Hepatocyte (in vitro differentiated cells): ENCODE measurements at regions not wholly inside any gene's neighbourhood (a gene's known extent, or its start where the extent isn't known, plus 50 kb on each side); places are given as distances from the start of the nearest gene placed in this dataset.

Experiments used
- DNase-seq: peaks from one replicate; pipeline ENCODE4 v3.0.0-alpha.2; 2016; ENCODE audit warnings: low spot score
- H2AFZ ChIP-seq: fragments of 200-600 bp; sonication (generic); 2 replicates; pipeline ENCODE4 v1.6.0; 2016; ENCODE audit warnings: antibody characterized with exemption, mild to moderate bottlenecking
- H3K27ac ChIP-seq: fragments of 200-600 bp; sonication (generic); 2 replicates; pipeline ENCODE4 v1.5.1; 2016; ENCODE audit warnings: mild to moderate bottlenecking
- H3K27me3 ChIP-seq: fragments of 200-600 bp; sonication (generic); 2 replicates; pipeline ENCODE4 v1.6.1; 2016
- H3K36me3 ChIP-seq: fragments of 200-600 bp; sonication (generic); replicated peaks from 2 replicates; pipeline ENCODE4 v1.5.1; 2016; ENCODE audit warnings: low read depth; ENCODE audit not compliant: insufficient read depth
- H3K4me1 ChIP-seq: fragments of 200-600 bp; sonication (generic); 2 replicates; pipeline ENCODE4 v1.5.1; 2016; ENCODE audit warnings: mild to moderate bottlenecking, moderate library complexity; ENCODE audit not compliant: insufficient read depth
- H3K4me2 ChIP-seq: fragments of 200-600 bp; sonication (generic); 2 replicates; pipeline ENCODE4 v1.6.0; 2016
- H3K4me3 ChIP-seq: fragments of 200-600 bp; sonication (generic); 2 replicates; pipeline ENCODE4 v1.5.1; 2016; ENCODE audit warnings: mild to moderate bottlenecking
- H3K79me2 ChIP-seq: fragments of 200-600 bp; sonication (generic); 2 replicates; pipeline ENCODE4 v1.6.0; 2017; ENCODE audit warnings: mild to moderate bottlenecking
- H3K9me2 ChIP-seq: fragments of 200-600 bp; sonication (generic); replicated peaks from 2 replicates; pipeline ENCODE4 v1.6.0; 2017; ENCODE audit warnings: mild to moderate bottlenecking; ENCODE audit not compliant: insufficient read depth
- H3K9me3 ChIP-seq: fragments of 200-600 bp; sonication (generic); 2 replicates; pipeline ENCODE4 v1.5.1; 2016; ENCODE audit warnings: low read depth, mild to moderate bottlenecking
- H4K20me1 ChIP-seq: fragments of 200-600 bp; sonication (generic); 2 replicates; pipeline ENCODE4 v1.6.0; 2016; ENCODE audit warnings: mild to moderate bottlenecking; ENCODE audit not compliant: insufficient read depth, poor library complexity, severe bottlenecking
- EZH2 ChIP-seq: fragments of 200-600 bp; sonication (generic); IDR thresholded peaks from 2 replicates; pipeline ENCODE4 v1.6.1; 2016; ENCODE audit warnings: antibody characterized with exemption, mild to moderate bottlenecking, borderline replicate concordance
- EZH2phosphoT487 ChIP-seq: fragments of 200-600 bp; sonication (generic); IDR thresholded peaks from one replicate; pipeline ENCODE4 v1.6.1; 2018; ENCODE audit warnings: antibody characterized with exemption, mild to moderate bottlenecking, low read depth, moderate library complexity; ENCODE audit not compliant: unreplicated experiment, severe bottlenecking
- WGBS: methylation state at CpG from one replicate; pipeline ENCODE4 v1.1.6; 2016; ENCODE audit warnings: low lambda C conversion rate; ENCODE audit errors: missing lambda C conversion rate; 5-methylcytosine and 5-hydroxymethylcytosine counted together
- TF ChIP-seq, protein P1 (sequence below): fragments of 200-600 bp; sonication (generic); IDR thresholded peaks from 2 replicates; pipeline ENCODE4 v1.5.1; 2016; ENCODE audit warnings: antibody characterized with exemption, mild to moderate bottlenecking; ENCODE audit not compliant: poor library complexity

DNA sequence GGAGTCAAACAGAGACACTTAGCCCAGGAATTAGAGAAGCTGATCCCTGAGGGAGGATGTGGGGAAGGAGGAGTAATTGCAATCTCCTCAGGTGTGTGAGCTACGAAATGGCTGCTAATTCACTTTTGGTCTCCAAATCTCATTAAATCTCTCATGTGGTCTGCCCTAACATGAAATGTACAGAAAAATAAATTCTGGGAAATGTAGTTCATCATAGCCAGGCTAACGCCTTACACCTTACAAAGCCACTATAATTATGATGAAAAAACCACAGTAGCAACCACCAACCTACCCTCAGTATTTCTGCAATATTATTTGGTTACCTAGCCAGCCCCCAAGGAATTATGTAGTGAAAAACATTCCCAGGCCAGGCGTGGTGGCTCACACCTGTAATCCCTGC lies 354.0 kb downstream of the TMEM167A start:
- WGBS: 99% methylated on average over 3 of the region's 3 CpGs

DNA sequence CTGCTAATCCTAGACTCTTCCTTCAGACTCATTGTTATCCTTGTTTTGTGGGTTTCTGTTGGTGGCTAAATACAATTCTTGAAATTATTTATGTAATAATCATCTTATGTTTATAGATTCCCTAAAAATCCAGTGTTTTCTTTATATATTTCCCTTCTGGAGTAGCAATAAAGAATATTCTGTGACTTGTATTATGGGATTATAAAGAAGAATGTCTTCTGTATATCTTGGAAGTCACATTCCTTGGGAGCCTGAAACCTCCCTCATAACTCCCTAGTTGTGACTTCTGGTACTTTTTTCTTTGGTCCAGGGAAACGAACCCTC lies 356.1 kb downstream of the TMEM167A start:
- H3K4me3 ChIP-seq: no peak overlapping the region
- no peaks in the 10 kb centered on the region for H3K36me3 ChIP-seq
- no peaks in the 10 kb centered on the region for H3K4me1 ChIP-seq
- no peak overlapping the region for H3K27ac ChIP-seq
- no peaks in the 10 kb centered on the region for H3K79me2 ChIP-seq
- no peaks in the 10 kb centered on the region for H3K27me3 ChIP-seq
- no peaks in the 10 kb centered on the region for H3K9me2 ChIP-seq
- H4K20me1 ChIP-seq: no peaks in the 10 kb centered on the region
- no peak overlapping the region for H2AFZ ChIP-seq
- no peaks in the 10 kb centered on the region for H3K9me3 ChIP-seq
- H3K4me2 ChIP-seq: no peak overlapping the region
- TF ChIP-seq EZH2 (no peak), EZH2phosphoT487 (no peak)
- TF ChIP-seq, protein P1, sequence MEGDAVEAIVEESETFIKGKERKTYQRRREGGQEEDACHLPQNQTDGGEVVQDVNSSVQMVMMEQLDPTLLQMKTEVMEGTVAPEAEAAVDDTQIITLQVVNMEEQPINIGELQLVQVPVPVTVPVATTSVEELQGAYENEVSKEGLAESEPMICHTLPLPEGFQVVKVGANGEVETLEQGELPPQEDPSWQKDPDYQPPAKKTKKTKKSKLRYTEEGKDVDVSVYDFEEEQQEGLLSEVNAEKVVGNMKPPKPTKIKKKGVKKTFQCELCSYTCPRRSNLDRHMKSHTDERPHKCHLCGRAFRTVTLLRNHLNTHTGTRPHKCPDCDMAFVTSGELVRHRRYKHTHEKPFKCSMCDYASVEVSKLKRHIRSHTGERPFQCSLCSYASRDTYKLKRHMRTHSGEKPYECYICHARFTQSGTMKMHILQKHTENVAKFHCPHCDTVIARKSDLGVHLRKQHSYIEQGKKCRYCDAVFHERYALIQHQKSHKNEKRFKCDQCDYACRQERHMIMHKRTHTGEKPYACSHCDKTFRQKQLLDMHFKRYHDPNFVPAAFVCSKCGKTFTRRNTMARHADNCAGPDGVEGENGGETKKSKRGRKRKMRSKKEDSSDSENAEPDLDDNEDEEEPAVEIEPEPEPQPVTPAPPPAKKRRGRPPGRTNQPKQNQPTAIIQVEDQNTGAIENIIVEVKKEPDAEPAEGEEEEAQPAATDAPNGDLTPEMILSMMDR: no peak
- no peak for DNase-seq
- WGBS: 83% methylated on average over 1 of the region's 1 CpG

More for the DNA sequence above, 354.0 kb downstream of the TMEM167A start:
- H4K20me1 ChIP-seq: no peaks in the 10 kb centered on the region
- no peaks in the 10 kb centered on the region for H3K4me1 ChIP-seq
- H3K4me2 ChIP-seq: no peak overlapping the region
- H3K27ac ChIP-seq: no peak overlapping the region
- DNase-seq: no peak
- H3K79me2 ChIP-seq: no peaks in the 10 kb centered on the region
- no peaks in the 10 kb centered on the region for H3K9me2 ChIP-seq
- TF ChIP-seq, protein P1: no peak
- TF ChIP-seq EZH2phosphoT487 (no peak), EZH2 (no peak)
- H3K4me3 ChIP-seq: no peak overlapping the region
- H3K36me3 ChIP-seq: no peaks in the 10 kb centered on the region
- H2AFZ ChIP-seq: no peak overlapping the region
- no peaks in the 10 kb centered on the region for H3K27me3 ChIP-seq
- H3K9me3 ChIP-seq: no peaks in the 10 kb centered on the region

DNA sequence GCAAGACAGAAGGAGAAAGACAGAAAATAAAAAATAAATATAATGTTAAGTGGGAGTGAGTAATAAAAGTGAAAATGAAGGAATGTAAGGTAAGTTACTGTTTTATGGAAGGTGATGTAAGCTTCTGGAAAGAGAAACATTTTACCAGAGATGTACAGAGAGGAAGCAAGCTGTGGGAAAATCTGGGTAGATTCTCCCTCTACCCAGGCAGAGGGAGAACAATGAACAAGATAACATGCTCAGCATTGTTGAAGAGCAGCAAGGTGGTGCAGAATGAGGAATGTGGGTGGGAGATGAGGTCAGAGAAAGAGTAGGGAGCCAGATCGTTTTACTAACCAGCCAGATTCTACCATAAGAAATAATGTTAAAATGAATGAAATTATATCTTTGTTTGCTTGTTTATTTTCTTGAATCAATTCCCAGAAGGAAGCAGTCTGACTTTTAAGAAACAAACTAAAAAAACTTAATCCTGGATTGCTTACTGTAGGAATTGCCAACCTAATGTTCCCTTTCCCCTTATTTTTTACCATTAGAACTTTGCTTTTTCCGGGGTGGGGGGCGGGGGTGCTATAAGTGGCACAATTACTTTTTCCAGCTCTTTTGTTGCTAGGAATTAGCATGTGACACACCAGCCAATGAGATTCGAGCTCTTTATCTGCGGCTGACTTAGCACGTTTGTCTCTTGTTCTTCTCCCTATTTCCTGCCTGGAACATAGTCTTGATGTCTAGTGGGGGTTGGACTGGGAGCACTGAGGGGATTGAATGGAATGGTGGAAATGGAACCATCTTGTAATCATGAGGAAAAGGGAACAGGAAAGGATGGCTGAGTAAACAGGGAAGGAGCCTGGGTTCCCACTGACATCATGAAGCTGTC lies 356.7 kb downstream of the TMEM167A start:
- H2AFZ ChIP-seq: no peak overlapping the region
- no peaks in the 10 kb centered on the region for H4K20me1 ChIP-seq
- no peaks in the 10 kb centered on the region for H3K4me1 ChIP-seq
- H3K27ac ChIP-seq: no peak overlapping the region
- H3K9me3 ChIP-seq: no peaks in the 10 kb centered on the region
- H3K4me3 ChIP-seq: no peak overlapping the region
- DNase-seq: no peak
- H3K4me2 ChIP-seq: no peak overlapping the region
- 79% methylated on average over 6 of the region's 6 CpGs for WGBS
- TF ChIP-seq EZH2phosphoT487: no peak
- no peak for TF ChIP-seq EZH2
- TF ChIP-seq, protein P1: no peak
- H3K36me3 ChIP-seq: no peaks in the 10 kb centered on the region
- no peaks in the 10 kb centered on the region for H3K9me2 ChIP-seq
- H3K27me3 ChIP-seq: no peaks in the 10 kb centered on the region
- no peaks in the 10 kb centered on the region for H3K79me2 ChIP-seq
